Gastroesophageal sphincter (tissue), 4 donors: ENCODE measurements at regions not wholly inside any gene's neighbourhood (a gene's known extent, or its start where the extent isn't known, plus 50 kb on each side); places are given as distances from the start of the nearest gene placed in this dataset.
"Not testable (repeated sequence)": the region's sequence is repeated elsewhere in the genome, so short reads cannot be mapped to it uniquely, and the experiment has no call there.

Experiments
- ATAC-seq: fragments of 150-250 bp; one replicate; pipeline ENCODE4 v1.9.1; 2016; ENCODE audit warnings: mild to moderate bottlenecking, moderate library complexity
- H3K27ac ChIP-seq, 4 donors: fragments of 200-600 bp; sonication (generic) in 3 of 4; 1 replicate in 3 of 4; 2 replicates in 1 of 4; pipeline ENCODE4 v1.5.1; 2016 to 2019
- H3K27me3 ChIP-seq: fragments of 200-600 bp; sonication (generic); one replicate; pipeline ENCODE4 v1.5.1; 2019
- H3K36me3 ChIP-seq, 2 donors: fragments of 200-600 bp; sonication (generic); one replicate each; pipeline ENCODE4 v1.5.1; 2019; ENCODE audit warnings: control low read depth in 1 of 2
- H3K4me1 ChIP-seq, 3 donors: fragments of 200-600 bp; sonication (generic); 1 replicate in 2 of 3; 2 replicates in 1 of 3; pipeline ENCODE4 v1.5.1; 2016 to 2019; ENCODE audit warnings: control low read depth in 2 of 3
- H3K4me3 ChIP-seq, 2 donors: fragments of 200-600 bp; sonication (generic); one replicate each; pipeline ENCODE4 v1.5.1; 2019; ENCODE audit warnings: mild to moderate bottlenecking in 1 of 2, moderate library complexity in 1 of 2
- H3K9me3 ChIP-seq, 3 donors: fragments of 200-600 bp; sonication (generic); one replicate each; pipeline ENCODE4 v1.5.1; 2017 to 2019; ENCODE audit warnings: control low read depth in 2 of 3
- EP300 ChIP-seq: sonication (generic); formaldehyde crosslinking; IDR thresholded peaks from one replicate; pipeline ENCODE4 v1.6.1; 2017; ENCODE audit warnings: antibody characterized with exemption, mild to moderate bottlenecking
- POLR2A ChIP-seq, 2 donors: fragments of 450-650 bp; IDR thresholded peaks; one replicate each; pipeline ENCODE4 v1.6.1; 2017; ENCODE audit warnings: antibody characterized with exemption in 2 of 2, mild to moderate bottlenecking in 2 of 2, moderate library complexity in 1 of 2
- POLR2AphosphoS5 ChIP-seq: sonication (generic); formaldehyde crosslinking; IDR thresholded peaks from one replicate; pipeline ENCODE4 v1.6.1; 2017; ENCODE audit warnings: antibody characterized with exemption
- WGBS, 2 donors: methylation state at CpG; one replicate each; pipeline ENCODE4 v1.1.5; 2018; ENCODE audit warnings: low coverage in 1 of 2; 5-methylcytosine and 5-hydroxymethylcytosine counted together
- TF ChIP-seq, protein P1 (sequence below), 4 experiments: fragments of 200-600 bp in 2 of 4; fragments of 450-650 bp in 2 of 4; sonication (generic) in 1 of 4; IDR thresholded peaks; one replicate each; pipeline ENCODE4 v1.5.1; 2017 to 2019; ENCODE audit warnings: antibody characterized with exemption in 4 of 4, mild to moderate bottlenecking in 2 of 4, moderate library complexity in 2 of 4

DNA sequence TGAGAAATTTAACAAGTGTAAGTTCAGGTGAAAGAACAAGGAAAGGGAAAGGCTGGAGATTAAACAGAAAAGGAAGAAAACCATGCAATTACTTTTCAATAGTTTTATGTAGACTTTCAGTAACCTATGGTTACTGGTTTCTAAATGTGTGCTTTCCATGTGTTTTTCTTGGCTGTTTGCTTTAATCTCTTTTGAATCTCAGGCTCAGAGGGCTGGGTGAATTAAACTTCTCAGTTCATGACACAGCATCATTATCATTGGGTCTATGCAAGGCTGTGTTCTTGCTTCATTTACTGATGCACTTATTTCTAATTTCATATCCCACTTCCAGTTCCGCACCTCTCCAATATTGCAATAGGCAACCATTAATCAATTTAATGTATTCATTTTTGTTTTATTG is 266.5 kb upstream of the UGT8 start:
- Histone ChIP-seq H3K4me3 (no peak overlapping the region), H3K27me3 (no peaks in the 10 kb centered on the region), H3K27ac (no peak overlapping the region), H3K4me1 (peaks cover 0 to 5% (median 0%) of the 10 kb centered on the region in 3 donors), H3K36me3 (no peaks in the 10 kb centered on the region), H3K9me3 (no peaks in the 10 kb centered on the region)
- ATAC-seq: no peak
- WGBS, 2 donors: 100% methylated on average over 1 of the region's 1 CpG
- no peak for TF ChIP-seq POLR2AphosphoS5
- TF ChIP-seq POLR2A (IDR thresholded peaks at IDR 0.05): no peak
- no peak for TF ChIP-seq EP300
- TF ChIP-seq, protein P1, sequence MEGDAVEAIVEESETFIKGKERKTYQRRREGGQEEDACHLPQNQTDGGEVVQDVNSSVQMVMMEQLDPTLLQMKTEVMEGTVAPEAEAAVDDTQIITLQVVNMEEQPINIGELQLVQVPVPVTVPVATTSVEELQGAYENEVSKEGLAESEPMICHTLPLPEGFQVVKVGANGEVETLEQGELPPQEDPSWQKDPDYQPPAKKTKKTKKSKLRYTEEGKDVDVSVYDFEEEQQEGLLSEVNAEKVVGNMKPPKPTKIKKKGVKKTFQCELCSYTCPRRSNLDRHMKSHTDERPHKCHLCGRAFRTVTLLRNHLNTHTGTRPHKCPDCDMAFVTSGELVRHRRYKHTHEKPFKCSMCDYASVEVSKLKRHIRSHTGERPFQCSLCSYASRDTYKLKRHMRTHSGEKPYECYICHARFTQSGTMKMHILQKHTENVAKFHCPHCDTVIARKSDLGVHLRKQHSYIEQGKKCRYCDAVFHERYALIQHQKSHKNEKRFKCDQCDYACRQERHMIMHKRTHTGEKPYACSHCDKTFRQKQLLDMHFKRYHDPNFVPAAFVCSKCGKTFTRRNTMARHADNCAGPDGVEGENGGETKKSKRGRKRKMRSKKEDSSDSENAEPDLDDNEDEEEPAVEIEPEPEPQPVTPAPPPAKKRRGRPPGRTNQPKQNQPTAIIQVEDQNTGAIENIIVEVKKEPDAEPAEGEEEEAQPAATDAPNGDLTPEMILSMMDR (IDR thresholded peaks at IDR 0.05): no peak

DNA sequence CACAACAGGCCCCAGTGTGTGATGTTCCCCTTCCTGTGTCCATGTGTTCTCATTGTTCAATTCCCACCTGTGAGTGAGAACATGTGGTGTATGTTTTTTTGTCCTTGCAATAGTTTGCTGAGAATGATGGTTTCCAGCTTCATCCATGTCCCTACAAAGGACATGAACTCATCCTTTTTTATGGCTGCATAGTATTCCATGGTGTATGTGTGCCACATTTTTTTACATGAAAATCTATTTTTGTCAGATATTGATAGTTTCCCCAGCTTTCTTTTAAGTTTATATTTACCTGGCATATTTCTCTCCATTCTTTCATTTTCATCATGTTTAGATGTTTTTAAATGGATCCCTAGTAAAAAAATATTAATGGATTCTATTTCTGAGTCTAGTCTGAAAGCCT is 264.2 kb upstream of the UGT8 start:
- ATAC-seq, H3K9me3 ChIP-seq, H3K4me1 ChIP-seq, H3K27me3 ChIP-seq, H3K27ac ChIP-seq, H3K4me3 ChIP-seq, H3K36me3 ChIP-seq: not testable (repeated sequence)

DNA sequence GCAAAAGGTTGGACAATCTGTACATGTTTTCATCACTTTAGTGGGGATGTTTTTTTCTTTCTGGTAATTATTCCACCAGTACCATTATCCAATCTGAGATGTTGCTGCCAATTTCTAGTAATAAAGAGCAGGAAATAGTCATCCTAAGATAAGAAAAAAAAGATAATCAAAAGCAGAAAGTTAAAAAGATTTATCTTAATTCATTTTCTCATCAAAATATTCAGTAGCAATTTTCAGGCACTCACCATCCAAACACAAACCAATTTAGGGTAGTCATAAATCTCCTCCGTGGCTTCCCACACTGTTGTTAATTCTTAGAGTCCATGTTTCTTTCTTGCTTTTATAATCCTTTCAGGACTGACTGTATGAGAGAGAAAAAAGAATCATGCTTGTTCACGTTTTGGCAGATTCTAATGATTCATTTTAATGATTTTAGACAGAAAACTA is 263.7 kb upstream of the UGT8 start:
- WGBS, 2 donors: 33 to 37% methylated on average over 2 of the region's 2 CpGs
- TF ChIP-seq POLR2A (IDR thresholded peaks at IDR 0.05) (no peak), POLR2AphosphoS5 (no peak), EP300 (no peak)
- TF ChIP-seq, protein P1 (IDR thresholded peaks at IDR 0.05): no peak

DNA sequence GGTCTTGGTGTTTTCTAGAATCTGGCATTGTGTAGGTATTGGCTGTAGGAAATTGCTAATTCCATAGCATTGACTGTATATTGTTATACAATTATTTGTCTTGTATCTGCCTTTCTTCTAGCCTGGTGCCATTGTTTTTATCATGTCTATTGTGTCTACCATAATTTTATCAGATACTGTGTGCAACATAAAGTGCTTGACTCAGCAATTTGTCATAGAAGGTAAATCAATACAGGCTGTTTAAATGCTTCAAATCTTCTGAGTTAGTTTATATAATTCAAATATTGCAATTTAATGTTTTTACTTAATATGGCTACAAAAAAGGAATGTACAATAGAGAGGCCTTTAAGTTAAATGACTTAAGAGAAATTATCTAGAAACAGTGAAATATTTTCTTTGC is 263.3 kb upstream of the UGT8 start:
- Histone ChIP-seq H3K4me1 (no peaks in the 10 kb centered on the region), H3K27ac (no peak overlapping the region), H3K9me3 (no peaks in the 10 kb centered on the region), H3K27me3 (no peaks in the 10 kb centered on the region), H3K36me3 (no peaks in the 10 kb centered on the region), H3K4me3 (no peak overlapping the region)
- no peak for ATAC-seq
- TF ChIP-seq, protein P1 (IDR thresholded peaks at IDR 0.05): no peak
- TF ChIP-seq POLR2AphosphoS5: no peak
- TF ChIP-seq POLR2A (IDR thresholded peaks at IDR 0.05): no peak
- TF ChIP-seq EP300: no peak

More for the DNA sequence above, 263.7 kb upstream of the UGT8 start:
- Histone ChIP-seq H3K9me3 (no peaks in the 10 kb centered on the region), H3K27ac (no peak overlapping the region), H3K4me3 (no peak overlapping the region), H3K4me1 (no peaks in the 10 kb centered on the region), H3K27me3 (no peaks in the 10 kb centered on the region), H3K36me3 (no peaks in the 10 kb centered on the region)
- no peak for ATAC-seq

DNA sequence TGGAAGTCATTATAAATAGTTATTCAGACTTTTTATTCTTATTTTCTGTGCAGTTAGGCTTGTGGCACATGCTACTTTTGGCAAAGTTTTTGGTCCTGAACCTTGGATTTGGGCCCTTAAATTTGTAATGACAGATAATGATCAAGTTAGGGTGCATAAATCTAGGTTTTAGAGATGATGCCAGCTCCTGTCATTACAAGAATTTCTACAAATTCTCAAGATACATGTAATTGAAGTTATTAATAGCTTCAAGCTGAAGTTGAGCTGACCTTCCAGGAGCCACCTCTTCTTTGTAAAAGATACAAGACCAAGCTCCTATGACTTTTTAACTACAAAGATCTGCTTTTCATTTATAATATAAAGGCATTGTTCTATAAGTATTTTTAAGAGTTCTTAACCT is 255.6 kb upstream of the UGT8 start:
- Histone ChIP-seq H3K27me3 (no peaks in the 10 kb centered on the region), H3K36me3 (no peaks in the 10 kb centered on the region), H3K27ac (no peak overlapping the region), H3K4me1 (no peaks in the 10 kb centered on the region), H3K4me3 (no peak overlapping the region), H3K9me3 (no peaks in the 10 kb centered on the region)
- ATAC-seq: no peak
- TF ChIP-seq, protein P1 (IDR thresholded peaks at IDR 0.05): no peak
- TF ChIP-seq EP300: no peak
- no peak for TF ChIP-seq POLR2A (IDR thresholded peaks at IDR 0.05)
- no peak for TF ChIP-seq POLR2AphosphoS5
